ENCODE measurements at regions not wholly inside any gene's neighbourhood (a gene's known extent, or its start where the extent isn't known, plus 50 kb on each side); places are given as distances from the start of the nearest gene placed in this dataset.
A peak's percentile ranks its signal among the peaks of the same experiment; 100 is the strongest.

GRCh38 chr5:67281874-67282273 lies 85.3 kb upstream of the CD180 start:
- Histone ChIP-seq H3K23ac (ENCODE audit: low read depth, low read length, poor library complexity) (no peak overlapping the region), H3K79me1 (ENCODE audit: low read depth, low read length) (no peaks in the 10 kb centered on the region), H2BK12ac (ENCODE audit: low read length) (no peak overlapping the region), H2BK120ac (ENCODE audit: low read depth, low read length) (no peak overlapping the region), H2BK15ac (ENCODE audit: low read length) (no peak overlapping the region), H3K4me3 (ENCODE audit: low read length in 2 of 2) (no peak overlapping the region), H3K4me2 (ENCODE audit: insufficient read depth, low read length, poor library complexity, severe bottlenecking) (no peak overlapping the region), H3K4me1 (ENCODE audit: control insufficient read depth in 2 of 2, insufficient read depth in 1 of 2, low read depth in 1 of 2, low read length in 2 of 2) (peaks cover 0 to 6% of the 10 kb centered on the region in 2 donors), H3K27me3 (ENCODE audit: control insufficient read depth in 3 of 3, insufficient read depth in 3 of 3, low read depth in 1 of 3, low read length in 3 of 3) (no peaks in the 10 kb centered on the region), H3K9ac (ENCODE audit: low read depth, low read length, poor library complexity) (no peak overlapping the region), H3K27ac (replicated peaks; ENCODE audit: low read length) (no peak overlapping the region), H3K9me3 (replicated peaks in 1 of 2; ENCODE audit: control insufficient read depth in 2 of 2, insufficient read depth in 1 of 2, low read depth in 1 of 2, low read length in 2 of 2) (peaks cover 19 to 22% of the 10 kb centered on the region in 2 donors), H2AK5ac (ENCODE audit: low read depth, low read length) (no peak overlapping the region), H3K18ac (ENCODE audit: low read length) (no peak overlapping the region), H3K14ac (ENCODE audit: low read length) (no peak overlapping the region), H3K36me3 (replicated peaks in 1 of 2; ENCODE audit: control insufficient read depth in 2 of 2, insufficient read depth in 2 of 2, low read length in 2 of 2) (no peaks in the 10 kb centered on the region), H2AFZ (ENCODE audit: low read length) (no peak overlapping the region), H3K4ac (ENCODE audit: low read length) (no peak overlapping the region), H4K8ac (ENCODE audit: low read depth, low read length) (no peak overlapping the region), H2BK5ac (ENCODE audit: low read length) (no peak overlapping the region), H4K91ac (ENCODE audit: low read depth, low read length, poor library complexity) (no peak overlapping the region)
- no peak for DNase-seq (ENCODE audit: low spot score)
- no CpG with 5 or more reads among the region's 2 CpGs for WGBS, 2 donors (ENCODE audit: extremely low coverage in 2 of 2, insufficient read length in 2 of 2, insufficient replicate concordance in 1 of 2)

DNA sequence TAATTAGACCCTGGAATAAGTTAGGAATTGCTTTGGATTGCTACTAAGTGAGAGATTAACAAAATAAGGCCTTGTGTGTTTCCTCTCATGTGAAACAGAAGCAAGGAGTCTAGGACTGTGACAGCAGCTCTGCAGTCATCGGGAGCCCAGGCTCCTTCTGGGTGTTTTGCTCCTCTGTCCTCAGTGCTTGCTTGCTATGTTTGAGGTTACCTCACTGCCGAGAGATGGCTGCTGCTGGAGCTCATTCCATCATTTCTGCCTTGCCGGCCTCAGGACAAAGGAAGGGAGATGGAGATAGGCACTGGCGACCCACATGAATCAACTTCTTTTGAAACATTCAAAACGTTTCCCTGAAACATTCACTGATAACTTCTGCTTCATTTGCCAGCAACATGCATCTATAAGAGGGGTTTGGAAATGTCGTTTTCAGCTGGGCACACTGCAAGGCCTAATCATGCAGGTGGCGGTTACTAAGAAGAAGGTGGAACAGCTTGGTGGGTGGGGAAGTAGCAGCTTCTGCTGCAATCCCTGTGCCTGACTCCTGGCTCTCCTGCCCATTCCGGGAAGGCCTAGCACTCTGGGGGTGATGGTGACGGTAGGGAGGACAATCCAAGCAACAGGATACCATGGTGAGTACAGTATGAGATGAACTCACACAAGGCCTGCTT lies 77.2 kb upstream of the CD180 start:
- H3K4me1 ChIP-seq (ENCODE audit: control insufficient read depth in 2 of 2, insufficient read depth in 1 of 2, low read depth in 1 of 2, low read length in 2 of 2): peaks cover under 1 to 2% of the 10 kb centered on the region in 2 donors
- DNase-seq (ENCODE audit: low spot score): no peak

DNA sequence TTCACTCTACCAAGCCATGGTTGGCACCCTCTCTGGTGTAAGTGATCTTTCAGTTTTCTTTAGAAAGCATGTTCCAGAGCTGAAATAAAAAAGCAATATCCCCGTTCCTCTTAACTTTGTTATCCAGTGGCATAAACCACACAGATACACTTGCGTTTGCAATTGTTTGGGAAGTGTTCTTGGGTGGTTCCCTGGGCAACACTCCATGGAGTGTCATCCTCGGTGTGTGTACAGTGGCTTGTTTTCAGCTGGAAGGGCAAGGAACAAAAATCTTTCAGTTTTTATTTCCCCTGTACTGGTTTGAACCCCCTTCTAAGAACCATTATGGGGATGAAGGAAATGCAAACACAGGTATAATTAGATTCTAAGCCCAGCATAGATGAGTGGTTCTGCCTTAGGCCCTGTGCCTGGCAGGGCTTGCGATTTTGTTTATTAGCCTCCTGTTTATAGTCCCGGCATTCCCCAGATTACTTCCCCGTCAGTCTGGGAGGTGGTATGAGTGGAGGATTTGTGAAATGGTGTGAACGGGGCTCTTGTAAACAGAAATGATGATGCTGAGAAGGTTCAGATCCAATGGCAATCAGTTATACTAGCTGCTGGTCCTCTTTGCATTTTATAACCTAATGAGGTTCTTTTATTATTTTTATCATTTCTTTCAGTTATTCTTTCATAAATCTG lies 76.0 kb upstream of the CD180 start:
- no peak overlapping the region for H3K4me2 ChIP-seq (ENCODE audit: insufficient read depth, low read length, poor library complexity, severe bottlenecking)
- no peak for DNase-seq (ENCODE audit: low spot score)
- no peak overlapping the region for H3K9ac ChIP-seq (ENCODE audit: low read depth, low read length, poor library complexity)
- H3K18ac ChIP-seq (ENCODE audit: low read length): no peak overlapping the region
- WGBS, 2 donors (ENCODE audit: extremely low coverage in 2 of 2, insufficient read length in 2 of 2, insufficient replicate concordance in 1 of 2): no CpG with 5 or more reads among the region's 7 CpGs
- no peak overlapping the region for H2BK120ac ChIP-seq (ENCODE audit: low read depth, low read length)
- no peak overlapping the region for H2BK12ac ChIP-seq (ENCODE audit: low read length)
- no peak overlapping the region for H2BK15ac ChIP-seq (ENCODE audit: low read length)
- H2AK5ac ChIP-seq (ENCODE audit: low read depth, low read length): no peak overlapping the region
- H2AFZ ChIP-seq (ENCODE audit: low read length): no peak overlapping the region
- H3K4me3 ChIP-seq (ENCODE audit: low read length in 2 of 2): no peak overlapping the region
- no peak overlapping the region for H3K27ac ChIP-seq (replicated peaks; ENCODE audit: low read length)
- no peak overlapping the region for H4K8ac ChIP-seq (ENCODE audit: low read depth, low read length)
- H2BK5ac ChIP-seq (ENCODE audit: low read length): no peak overlapping the region
- H3K36me3 ChIP-seq (replicated peaks in 1 of 2; ENCODE audit: control insufficient read depth in 2 of 2, insufficient read depth in 2 of 2, low read length in 2 of 2): no peaks in the 10 kb centered on the region
- peaks cover 4 to 10% of the 10 kb centered on the region in 2 donors for H3K4me1 ChIP-seq (ENCODE audit: control insufficient read depth in 2 of 2, insufficient read depth in 1 of 2, low read depth in 1 of 2, low read length in 2 of 2)
- no peak overlapping the region for H3K4ac ChIP-seq (ENCODE audit: low read length)
- H3K23ac ChIP-seq (ENCODE audit: low read depth, low read length, poor library complexity): no peak overlapping the region
- H3K9me3 ChIP-seq (replicated peaks in 1 of 2; ENCODE audit: control insufficient read depth in 2 of 2, insufficient read depth in 1 of 2, low read depth in 1 of 2, low read length in 2 of 2): peaks cover 3 to 25% of the 10 kb centered on the region in 2 donors
- H4K91ac ChIP-seq (ENCODE audit: low read depth, low read length, poor library complexity): no peak overlapping the region
- no peaks in the 10 kb centered on the region for H3K27me3 ChIP-seq (ENCODE audit: control insufficient read depth in 3 of 3, insufficient read depth in 3 of 3, low read depth in 1 of 3, low read length in 3 of 3)
- H3K79me1 ChIP-seq (ENCODE audit: low read depth, low read length): no peaks in the 10 kb centered on the region
- H3K14ac ChIP-seq (ENCODE audit: low read length): no peak overlapping the region

More for the DNA sequence above, 77.2 kb upstream of the CD180 start:
- no CpG with 5 or more reads among the region's 9 CpGs for WGBS, 2 donors (ENCODE audit: extremely low coverage in 2 of 2, insufficient read length in 2 of 2, insufficient replicate concordance in 1 of 2)
- Histone ChIP-seq H3K79me1 (ENCODE audit: low read depth, low read length) (no peaks in the 10 kb centered on the region), H3K9me3 (replicated peaks in 1 of 2; ENCODE audit: control insufficient read depth in 2 of 2, insufficient read depth in 1 of 2, low read depth in 1 of 2, low read length in 2 of 2) (peaks cover 10 to 38% of the 10 kb centered on the region in 2 donors), H4K91ac (ENCODE audit: low read depth, low read length, poor library complexity) (no peak overlapping the region), H3K23ac (ENCODE audit: low read depth, low read length, poor library complexity) (no peak overlapping the region), H3K4me2 (ENCODE audit: insufficient read depth, low read length, poor library complexity, severe bottlenecking) (no peak overlapping the region), H4K8ac (ENCODE audit: low read depth, low read length) (no peak overlapping the region), H2AK5ac (ENCODE audit: low read depth, low read length) (no peak overlapping the region), H2BK12ac (ENCODE audit: low read length) (no peak overlapping the region), H2BK15ac (ENCODE audit: low read length) (no peak overlapping the region), H3K36me3 (replicated peaks in 1 of 2; ENCODE audit: control insufficient read depth in 2 of 2, insufficient read depth in 2 of 2, low read length in 2 of 2) (no peaks in the 10 kb centered on the region), H3K4ac (ENCODE audit: low read length) (no peak overlapping the region), H3K14ac (ENCODE audit: low read length) (no peak overlapping the region), H3K4me3 (ENCODE audit: low read length in 2 of 2) (no peak overlapping the region), H3K18ac (ENCODE audit: low read length) (no peak overlapping the region), H2BK5ac (ENCODE audit: low read length) (no peak overlapping the region), H3K9ac (ENCODE audit: low read depth, low read length, poor library complexity) (no peak overlapping the region), H3K27me3 (ENCODE audit: control insufficient read depth in 3 of 3, insufficient read depth in 3 of 3, low read depth in 1 of 3, low read length in 3 of 3) (no peaks in the 10 kb centered on the region), H3K27ac (replicated peaks; ENCODE audit: low read length) (no peak overlapping the region), H2AFZ (ENCODE audit: low read length) (no peak overlapping the region), H2BK120ac (ENCODE audit: low read depth, low read length) (no peak overlapping the region)

- Histone ChIP-seq H3K4ac (ENCODE audit: low read length) (no peak overlapping the region), H2AFZ (ENCODE audit: low read length) (peak overlapping the region; percentile 75), H2BK12ac (ENCODE audit: low read length) (no peak overlapping the region), H3K27me3 (ENCODE audit: control insufficient read depth in 3 of 3, insufficient read depth in 3 of 3, low read depth in 1 of 3, low read length in 3 of 3) (no peaks in the 10 kb centered on the region), H3K23ac (ENCODE audit: low read depth, low read length, poor library complexity) (no peak overlapping the region), H3K9me3 (replicated peaks in 1 of 2; ENCODE audit: control insufficient read depth in 2 of 2, insufficient read depth in 1 of 2, low read depth in 1 of 2, low read length in 2 of 2) (peaks cover 0 to 10% of the 10 kb centered on the region in 2 donors), H2AK5ac (ENCODE audit: low read depth, low read length) (no peak overlapping the region), H2BK15ac (ENCODE audit: low read length) (no peak overlapping the region), H4K8ac (ENCODE audit: low read depth, low read length) (no peak overlapping the region), H3K14ac (ENCODE audit: low read length) (no peak overlapping the region), H3K9ac (ENCODE audit: low read depth, low read length, poor library complexity) (no peak overlapping the region), H3K4me1 (ENCODE audit: control insufficient read depth in 2 of 2, insufficient read depth in 1 of 2, low read depth in 1 of 2, low read length in 2 of 2) (peaks cover 7 to 15% of the 10 kb centered on the region in 2 donors), H2BK5ac (ENCODE audit: low read length) (no peak overlapping the region), H2BK120ac (ENCODE audit: low read depth, low read length) (no peak overlapping the region), H3K79me1 (ENCODE audit: low read depth, low read length) (no peaks in the 10 kb centered on the region), H3K36me3 (replicated peaks in 1 of 2; ENCODE audit: control insufficient read depth in 2 of 2, insufficient read depth in 2 of 2, low read length in 2 of 2) (no peaks in the 10 kb centered on the region), H4K91ac (ENCODE audit: low read depth, low read length, poor library complexity) (no peak overlapping the region), H3K4me2 (ENCODE audit: insufficient read depth, low read length, poor library complexity, severe bottlenecking) (peak overlapping the region; percentile 12), H3K18ac (ENCODE audit: low read length) (no peak overlapping the region), H3K4me3 (ENCODE audit: low read length in 2 of 2) (peak overlapping the region in 1 of 2 donors; percentile 16), H3K27ac (replicated peaks; ENCODE audit: low read length) (peak overlapping the region; percentile 76)
- whole genome bisulfite sequencing, 2 donors (ENCODE audit: extremely low coverage in 2 of 2, insufficient read length in 2 of 2, insufficient replicate concordance in 1 of 2): no CpG with 5 or more reads among the region's 10 CpGs
- DNase-seq (ENCODE audit: low spot score): peak; percentile 32
These were observed 71.8 kb upstream of the CD180 start for GRCh38 chr5:67268231-67269021.
